ENCODE measurements at regions not wholly inside any gene's neighbourhood (a gene's known extent, or its start where the extent isn't known, plus 50 kb on each side); places are given as distances from the start of the nearest gene placed in this dataset.
"Not testable (repeated sequence)": the region's sequence is repeated elsewhere in the genome, so short reads cannot be mapped to it uniquely, and the experiment has no call there.

- no peak for DNase-seq
Measured at GRCh38 chr12:131192951-131193350, 239.2 kb downstream of the ADGRD1 start.

- DNase-seq, result no peak
Measured at GRCh38 chr12:131194166-131194565, 240.5 kb downstream of the ADGRD1 start.

- no peak for DNase-seq
Measured at GRCh38 chr12:131195796-131196195, 242.1 kb downstream of the ADGRD1 start.

- no peak for DNase-seq
Measured at GRCh38 chr12:131196220-131196619, 242.5 kb downstream of the ADGRD1 start.

GRCh38 chr12:131197490-131197889 is 243.8 kb downstream of the ADGRD1 start:
- DNase-seq, result no peak

- DNase-seq, result no peak
Measured at GRCh38 chr12:131199221-131199620, 245.5 kb downstream of the ADGRD1 start.

GRCh38 chr12:131201912-131202311 is 248.2 kb downstream of the ADGRD1 start:
- DNase-seq, result not testable (repeated sequence)

GRCh38 chr12:131202592-131203378 is 249.1 kb downstream of the ADGRD1 start:
- no peak for DNase-seq

- no peak for DNase-seq
Measured at GRCh38 chr12:131203666-131204415, 250.1 kb downstream of the ADGRD1 start.

GRCh38 chr12:131204416-131205274 is 250.9 kb downstream of the ADGRD1 start:
- no peak for DNase-seq

GRCh38 chr12:131205275-131205933 is 251.7 kb downstream of the ADGRD1 start:
- DNase-seq, result not testable (repeated sequence)

GRCh38 chr12:131206630-131207299 is 253.1 kb downstream of the ADGRD1 start:
- not testable (repeated sequence) for DNase-seq

GRCh38 chr12:131207300-131207660 is 253.6 kb downstream of the ADGRD1 start:
- DNase-seq, result not testable (repeated sequence)

- DNase-seq, result not testable (repeated sequence)
Measured at GRCh38 chr12:131207841-131208240, 254.1 kb downstream of the ADGRD1 start.

GRCh38 chr12:131208425-131208824 is 254.7 kb downstream of the ADGRD1 start:
- DNase-seq, result no peak

- no peak for DNase-seq
Measured at GRCh38 chr12:131209082-131210070, 255.7 kb downstream of the ADGRD1 start.

GRCh38 chr12:131210506-131211339 is 257.0 kb downstream of the ADGRD1 start:
- no peak for DNase-seq

GRCh38 chr12:131211340-131211938 is 257.7 kb downstream of the ADGRD1 start:
- no peak for DNase-seq

- DNase-seq, result no peak
Measured at GRCh38 chr12:131213896-131214442, 260.3 kb downstream of the ADGRD1 start.
